ENCODE measurements at regions not wholly inside any gene's neighbourhood (a gene's known extent, or its start where the extent isn't known, plus 50 kb on each side); places are given as distances from the start of the nearest gene placed in this dataset.
"Not testable (repeated sequence)": the region's sequence is repeated elsewhere in the genome, so short reads cannot be mapped to it uniquely, and the experiment has no call there.

DNA sequence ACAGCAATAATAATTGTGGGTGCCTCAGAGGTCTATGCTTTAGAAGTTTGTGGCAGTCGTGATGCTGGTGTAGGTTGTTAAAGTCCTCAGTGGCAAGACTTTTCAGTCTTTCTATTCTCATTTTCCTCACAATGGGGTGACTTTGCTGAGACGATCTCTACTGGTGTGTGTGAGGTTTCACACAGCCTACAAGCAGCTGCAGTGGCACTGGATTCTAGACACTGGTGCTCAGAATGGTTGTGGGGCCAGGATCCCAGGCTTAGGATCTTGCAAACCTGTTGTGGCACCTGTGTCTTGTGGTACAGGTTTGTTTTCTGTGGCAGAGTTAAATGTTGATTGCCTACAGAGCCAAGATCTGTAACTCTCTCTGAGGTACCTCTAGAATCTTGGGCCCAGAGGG lies 581.2 kb downstream of the PTPRC start:
- no peak for DNase-seq (ENCODE audit: low spot score)

DNA sequence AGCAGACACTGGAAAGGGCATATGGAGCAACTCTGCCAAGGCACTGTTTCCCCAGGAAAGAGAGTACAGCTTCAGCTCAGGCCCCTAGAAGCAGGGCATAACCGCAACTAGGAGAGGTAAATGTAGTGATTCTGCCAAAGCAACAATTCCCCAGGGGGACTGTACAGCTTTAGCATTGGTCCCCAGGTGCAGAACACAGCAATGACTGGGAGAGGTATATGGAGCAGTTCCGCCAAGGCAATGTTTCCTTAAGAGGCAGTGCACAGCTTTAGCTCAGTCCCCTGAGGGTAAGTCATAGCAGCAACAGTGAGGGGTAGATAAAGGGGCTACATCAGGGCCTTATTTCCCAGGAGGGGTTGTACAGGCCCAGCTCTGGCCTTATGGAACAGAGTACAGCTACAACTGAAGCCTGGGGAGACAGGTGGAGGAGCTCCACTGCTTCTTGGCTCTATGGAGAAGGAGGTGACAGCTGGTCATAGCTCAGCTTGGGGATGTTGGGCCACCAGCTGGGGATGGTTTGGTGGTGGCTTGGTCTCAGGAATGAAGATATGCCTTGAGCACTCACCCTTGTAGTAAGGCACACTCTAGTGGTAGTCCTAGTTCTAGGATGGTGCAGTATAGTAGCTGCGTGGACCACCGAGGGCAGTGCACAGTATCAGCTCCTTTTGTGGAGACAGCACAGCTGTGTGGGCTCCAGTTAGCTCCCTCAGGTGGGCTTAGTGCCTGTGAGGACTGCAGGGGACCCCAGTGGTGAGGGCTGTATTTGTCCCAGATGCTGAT lies 582.7 kb downstream of the PTPRC start:
- DNase-seq (ENCODE audit: low spot score): no peak

DNA sequence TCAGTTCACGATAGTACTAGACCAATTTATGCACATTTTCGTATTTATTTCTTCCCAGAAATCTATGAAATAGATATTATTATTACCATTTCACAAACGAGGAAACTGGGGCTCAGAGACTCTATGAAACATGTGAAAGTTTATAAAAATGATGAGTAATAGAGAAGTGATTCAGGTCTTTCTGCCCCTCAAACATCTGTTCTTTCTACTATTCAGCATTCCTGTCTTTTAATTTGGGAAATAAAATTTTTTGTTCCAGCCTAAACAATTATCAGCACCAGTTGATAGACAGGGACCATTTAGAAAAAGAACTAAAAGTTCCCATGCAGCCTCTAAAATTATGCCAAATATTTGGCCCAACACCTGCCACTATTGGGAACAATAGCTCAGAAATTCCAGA lies 585.1 kb downstream of the PTPRC start:
- DNase-seq (ENCODE audit: low spot score): no peak

DNA sequence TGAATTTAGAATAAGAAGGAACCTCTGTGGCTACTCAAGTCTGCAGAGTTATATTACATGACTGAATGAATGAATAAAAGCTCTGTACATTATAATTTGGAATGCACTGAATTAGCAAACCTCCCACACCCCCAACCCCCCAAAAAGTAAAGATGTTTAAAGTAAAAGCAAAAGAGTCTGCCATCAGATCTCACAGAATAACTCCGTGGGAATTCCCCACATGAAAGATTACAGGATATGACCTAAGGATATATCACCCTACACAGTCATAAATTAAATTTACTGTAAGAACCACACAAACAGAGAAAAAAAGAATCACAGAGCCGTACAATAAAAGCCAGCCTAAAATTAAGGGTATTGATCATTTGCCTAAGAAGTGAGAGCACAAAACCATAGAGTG lies 587.3 kb downstream of the PTPRC start:
- no peak for DNase-seq (ENCODE audit: low spot score)

DNA sequence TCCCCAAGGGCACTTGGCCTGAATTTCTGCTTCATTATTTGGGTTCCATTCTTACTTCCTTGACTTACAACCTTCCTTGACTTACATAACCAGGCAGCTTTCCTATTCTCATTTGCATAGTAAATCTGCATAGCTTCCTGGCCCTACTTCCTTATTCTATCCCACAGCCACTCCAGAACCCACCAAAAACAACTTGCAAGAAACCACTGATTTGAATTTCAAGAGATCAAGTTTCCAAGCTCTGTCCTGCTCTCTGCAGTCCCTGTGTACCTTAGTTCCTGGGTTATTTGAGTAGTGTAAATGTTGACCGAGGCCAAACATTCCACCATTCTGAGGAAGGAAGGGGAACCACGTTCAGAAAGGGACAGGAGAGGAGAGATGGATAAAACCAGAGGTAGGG lies 603.3 kb downstream of the PTPRC start:
- DNase-seq (ENCODE audit: low spot score): peak; percentile 12

DNA sequence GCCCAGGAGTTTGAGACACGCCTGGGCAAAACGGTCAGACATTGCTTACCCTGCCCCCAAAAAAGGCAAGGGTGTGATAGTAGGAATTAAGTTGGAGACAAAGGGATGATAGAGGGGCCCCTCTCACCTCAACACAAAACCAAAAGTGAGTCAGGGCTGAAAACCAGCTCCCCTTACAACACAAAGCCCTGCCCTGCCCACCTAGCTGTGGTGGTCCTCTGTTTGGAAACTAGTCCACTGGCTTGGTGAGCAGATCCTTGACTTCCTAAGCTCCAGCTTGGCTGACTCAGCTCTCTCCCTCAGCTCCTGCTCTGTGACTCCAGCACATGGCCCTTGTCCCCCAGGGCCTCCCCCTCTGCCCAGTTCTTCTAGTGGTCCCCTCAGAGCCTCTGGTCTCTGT lies 603.8 kb downstream of the PTPRC start:
- no peak for DNase-seq (ENCODE audit: low spot score)

DNA sequence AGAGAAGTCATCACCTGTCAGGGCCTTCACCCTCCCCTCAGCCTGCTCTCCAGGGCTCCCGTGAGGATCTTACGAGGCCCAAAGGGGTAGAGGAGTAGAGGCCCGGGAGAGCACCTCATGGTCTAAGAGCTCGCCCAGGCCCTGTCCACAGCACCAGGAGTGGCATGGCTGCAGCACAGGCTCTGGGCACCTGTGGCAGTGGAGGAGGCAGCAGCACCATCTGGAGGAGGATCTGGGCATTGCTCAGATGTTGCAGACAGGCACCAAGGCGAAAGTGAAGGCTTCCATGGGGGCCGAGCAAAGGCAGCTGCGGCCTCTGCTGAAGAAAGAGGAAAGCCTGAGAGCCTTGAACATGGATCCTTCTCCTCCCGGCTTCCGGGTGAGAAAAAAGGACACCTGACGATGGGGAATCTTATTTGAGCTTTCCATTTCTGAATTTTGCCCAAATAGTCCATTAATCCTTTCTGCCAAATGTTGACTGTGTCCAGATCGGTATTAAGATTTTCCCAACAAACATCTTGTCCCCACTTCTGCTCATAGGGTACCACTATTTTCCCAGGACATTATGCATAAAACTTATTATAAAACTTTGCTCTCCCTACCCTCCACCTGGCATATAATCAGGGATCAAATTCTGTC lies 604.7 kb downstream of the PTPRC start:
- peak; percentile 54 for DNase-seq (ENCODE audit: low spot score)

DNA sequence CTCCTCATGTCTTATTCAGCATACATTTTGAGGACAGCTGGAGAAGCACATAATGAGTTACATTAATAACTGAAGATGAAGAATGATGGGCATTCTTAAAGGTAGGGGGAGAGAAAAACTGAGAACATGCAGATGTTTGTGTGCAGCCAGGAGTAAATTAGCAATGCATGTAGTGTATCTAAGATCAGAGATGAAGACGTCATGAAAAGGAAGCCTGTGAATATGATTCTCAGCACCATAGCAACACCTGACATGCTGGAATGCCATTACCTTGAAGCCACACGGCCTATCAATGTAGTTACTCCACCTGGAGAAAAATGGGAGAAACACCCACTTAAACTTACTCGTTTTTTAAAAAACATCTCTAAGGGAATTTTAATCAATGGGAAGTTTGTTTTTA lies 607.1 kb downstream of the PTPRC start:
- no peak for DNase-seq (ENCODE audit: low spot score)

DNA sequence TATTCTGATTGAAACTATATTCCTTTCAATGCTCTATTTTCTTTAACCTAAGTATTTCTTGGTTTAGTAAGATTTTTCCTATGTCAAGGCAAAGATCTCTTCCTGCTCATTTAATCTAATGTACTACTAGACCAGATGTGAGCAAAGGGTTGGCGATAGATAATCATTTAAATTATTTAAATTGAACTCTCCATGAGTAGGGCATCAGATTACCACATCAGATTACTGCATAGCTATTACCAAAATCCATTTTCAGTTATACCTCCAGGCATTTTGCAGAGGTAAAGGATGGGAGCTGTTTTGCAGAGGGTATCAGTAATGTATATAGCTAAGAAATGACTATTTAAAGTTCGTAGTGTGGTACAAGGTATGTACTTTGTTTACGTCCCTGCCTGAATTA lies 607.9 kb downstream of the PTPRC start:
- no peak for DNase-seq (ENCODE audit: low spot score)

DNA sequence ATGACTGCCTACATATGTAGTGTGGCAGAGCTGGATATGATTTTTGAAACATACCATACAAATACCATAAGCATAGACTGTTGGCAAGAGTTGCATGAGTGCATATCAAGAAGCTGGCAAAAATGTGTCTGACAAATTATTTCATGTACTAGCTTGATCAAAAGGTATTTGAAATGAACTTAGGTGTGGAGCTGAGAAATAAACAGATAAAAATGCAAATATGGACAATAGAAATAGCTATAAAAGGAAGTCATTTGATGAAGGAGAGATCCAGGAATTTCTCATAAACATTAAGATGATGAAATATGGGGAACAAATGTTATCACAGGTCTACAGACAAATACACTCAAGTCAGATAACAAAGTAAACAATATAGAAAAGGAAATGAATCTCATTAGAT lies 609.1 kb downstream of the PTPRC start:
- DNase-seq (ENCODE audit: low spot score): no peak

DNA sequence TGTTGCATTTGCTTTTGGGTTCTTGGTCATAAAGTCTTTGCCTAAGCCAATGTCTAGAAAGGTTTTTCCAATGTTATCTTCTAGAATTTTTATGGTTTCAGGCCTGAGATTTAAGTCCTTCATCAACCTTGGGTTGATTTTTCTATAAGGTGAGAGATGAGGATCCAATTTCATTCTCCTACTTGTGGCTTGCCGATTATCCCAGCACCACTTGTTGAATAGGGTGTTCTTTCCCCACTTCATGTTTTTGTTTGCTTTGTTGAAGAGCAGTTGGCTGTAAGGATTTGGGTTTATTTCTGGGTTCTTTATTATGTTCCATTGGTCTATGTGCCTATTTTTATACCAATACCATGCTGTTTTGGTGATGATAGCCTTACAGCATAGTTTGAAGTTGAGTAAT lies 615.2 kb downstream of the PTPRC start:
- DNase-seq (ENCODE audit: low spot score): not testable (repeated sequence)

DNA sequence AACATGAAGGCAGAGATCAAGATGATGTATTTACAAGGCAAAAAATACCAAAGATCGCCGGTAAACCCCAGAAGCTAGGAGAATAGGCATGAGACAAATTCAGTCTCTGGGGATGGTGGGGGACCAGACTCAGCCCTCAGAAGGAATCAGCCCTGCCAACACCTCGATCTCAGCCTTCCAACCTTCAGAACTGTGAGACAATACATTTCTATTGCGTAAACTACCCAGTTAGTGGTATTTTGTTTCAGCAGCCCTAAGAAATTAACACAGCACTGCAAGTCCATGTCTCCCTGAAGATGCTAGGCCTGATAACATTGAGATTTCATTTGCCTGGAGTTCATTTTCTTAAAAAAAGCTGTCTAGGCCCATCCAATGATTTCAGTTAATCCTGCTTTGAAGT lies 622.5 kb downstream of the PTPRC start:
- DNase-seq (ENCODE audit: low spot score): no peak

DNA sequence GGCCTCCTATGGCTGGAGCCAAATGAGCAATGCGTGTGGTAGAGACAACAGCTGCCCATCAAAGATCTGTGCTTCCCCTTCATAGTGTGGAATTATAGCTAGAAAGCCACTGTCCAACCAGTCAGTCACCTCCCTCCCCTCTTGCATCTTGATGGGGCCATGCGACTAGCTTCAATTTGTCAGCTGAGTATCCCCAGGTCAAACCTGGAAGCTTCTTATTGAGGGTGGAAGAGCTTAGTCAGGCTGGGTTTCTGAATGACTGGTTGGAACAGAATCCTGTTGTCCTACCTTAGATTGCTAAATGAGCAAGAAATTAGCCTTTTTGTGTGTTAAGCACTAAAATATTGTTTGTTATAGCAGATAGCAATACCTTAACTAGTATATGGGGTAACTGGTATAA lies 625.4 kb downstream of the PTPRC start:
- DNase-seq (ENCODE audit: low spot score): no peak

DNA sequence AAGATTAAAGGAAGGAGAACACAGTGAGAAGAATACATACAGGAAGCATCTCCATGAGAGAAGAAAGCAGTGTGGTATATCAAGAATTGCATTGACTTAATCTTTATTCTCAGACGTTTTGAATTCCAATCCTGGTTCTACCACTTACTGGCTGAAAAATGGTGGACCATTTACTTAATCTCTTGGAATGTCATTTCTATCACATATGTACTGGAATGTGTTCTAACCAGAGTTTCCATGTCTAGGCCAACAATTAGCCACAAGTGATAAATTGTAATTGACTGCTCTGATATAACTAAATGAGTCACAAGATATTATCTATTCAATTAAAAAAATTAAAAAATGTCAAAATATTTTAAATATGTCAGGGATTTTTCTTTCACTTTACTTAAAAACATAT lies 626.1 kb downstream of the PTPRC start:
- no peak for DNase-seq (ENCODE audit: low spot score)

DNA sequence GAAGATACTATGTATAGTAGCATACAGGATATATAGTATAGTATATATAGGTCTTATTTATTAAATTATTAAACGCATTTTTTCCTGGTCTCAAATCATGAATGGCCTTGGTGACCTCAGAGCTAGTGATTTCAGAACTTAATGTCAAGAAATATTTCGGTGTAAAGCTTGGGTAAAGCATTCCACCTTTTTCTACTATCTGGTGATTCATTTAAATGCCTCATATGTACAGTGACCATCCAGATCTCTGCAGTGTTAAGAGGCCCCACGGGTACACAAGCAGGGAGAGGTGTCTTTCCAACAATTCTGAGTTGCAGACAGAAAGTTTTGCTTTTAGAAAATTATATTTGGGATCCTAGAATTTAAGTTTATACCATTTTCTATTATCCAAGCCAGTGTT lies 626.5 kb downstream of the PTPRC start:
- DNase-seq (ENCODE audit: low spot score): no peak

DNA sequence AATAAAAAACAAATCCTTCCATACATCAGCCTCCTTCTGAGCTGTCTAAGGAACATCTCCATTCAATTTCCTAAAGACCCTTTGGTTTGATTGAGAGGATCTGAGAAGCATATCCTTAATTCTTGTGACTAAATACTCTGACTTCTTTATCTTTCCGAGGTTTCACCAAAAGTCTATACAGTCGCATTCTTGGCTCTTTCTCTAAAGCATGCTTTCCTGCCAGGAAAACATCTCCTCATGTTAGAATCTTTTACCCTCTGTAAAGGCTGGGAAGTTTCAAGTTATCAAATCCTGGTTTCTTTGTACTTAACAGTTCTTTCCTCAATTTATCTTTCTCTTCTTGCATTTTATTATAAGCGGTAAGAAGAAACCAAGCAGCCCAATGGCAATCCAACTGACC lies 630.4 kb downstream of the PTPRC start:
- no peak for DNase-seq (ENCODE audit: low spot score)

DNA sequence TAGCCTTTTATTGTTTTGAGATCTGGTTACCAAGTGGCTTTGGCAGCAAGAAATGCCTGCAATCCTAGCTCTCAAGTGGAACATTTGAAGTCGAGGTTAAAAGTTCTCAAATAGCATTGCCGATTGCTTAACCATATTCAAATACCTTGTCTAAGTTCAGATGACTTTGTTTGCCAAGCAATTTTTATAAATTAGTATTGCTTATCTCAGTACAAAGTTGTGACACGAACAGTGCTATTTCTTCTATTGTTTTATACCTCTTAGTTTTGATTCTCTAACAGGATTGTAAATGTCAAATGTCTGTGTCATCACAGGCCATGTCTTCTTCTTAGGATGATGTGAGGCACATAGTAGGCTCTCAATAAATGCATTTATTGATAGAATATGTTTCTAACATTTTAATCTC lies 633.3 kb downstream of the PTPRC start:
- no peak for DNase-seq (ENCODE audit: low spot score)

DNA sequence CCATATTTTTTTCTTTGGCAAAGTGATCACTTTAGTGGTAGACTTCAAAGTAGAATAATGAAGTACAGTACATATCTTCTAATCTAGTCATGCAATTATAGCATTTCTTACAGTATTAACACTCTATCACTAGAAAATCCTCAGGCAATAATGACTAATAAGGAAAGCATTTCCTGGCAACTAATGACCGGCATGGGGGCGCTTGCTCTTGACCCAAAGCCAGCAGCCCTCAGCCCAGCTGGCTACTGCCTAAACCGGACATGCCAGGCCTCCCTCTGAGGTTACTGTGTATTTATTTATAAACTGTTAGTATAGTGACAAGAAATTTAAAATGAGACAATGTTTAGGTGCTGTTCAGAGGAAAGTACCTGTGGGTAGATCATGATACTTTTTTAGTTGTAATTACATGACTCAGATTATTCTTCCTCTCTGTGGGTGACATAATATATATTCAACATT lies 633.8 kb downstream of the PTPRC start:
- no peak for DNase-seq (ENCODE audit: low spot score)

DNA sequence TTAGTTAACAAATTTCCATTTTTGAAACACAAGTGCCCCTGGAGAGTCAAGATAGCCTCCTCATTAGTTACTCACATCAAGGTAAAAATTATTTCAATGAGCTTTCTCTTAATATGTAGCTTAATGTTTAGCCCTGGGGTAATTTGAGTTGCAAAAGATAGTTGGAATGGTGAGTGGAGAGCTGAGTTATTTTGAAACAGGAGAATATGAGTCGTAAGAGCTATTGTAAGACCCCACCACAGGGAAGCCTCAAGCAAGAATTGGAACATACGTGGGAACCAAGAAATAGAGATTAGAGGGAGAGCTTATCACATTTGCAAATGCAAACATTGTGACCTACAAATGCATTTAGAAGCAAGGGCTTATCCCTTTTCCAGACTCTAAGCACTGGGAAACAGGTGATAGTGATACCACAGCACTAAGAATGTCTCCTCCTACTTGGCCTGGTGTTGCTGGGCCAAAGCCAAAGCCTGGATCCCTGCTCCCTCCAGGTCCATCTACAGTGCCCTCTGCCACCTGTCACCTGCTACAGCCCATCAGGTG lies 635.1 kb downstream of the PTPRC start:
- DNase-seq (ENCODE audit: low spot score): no peak

DNA sequence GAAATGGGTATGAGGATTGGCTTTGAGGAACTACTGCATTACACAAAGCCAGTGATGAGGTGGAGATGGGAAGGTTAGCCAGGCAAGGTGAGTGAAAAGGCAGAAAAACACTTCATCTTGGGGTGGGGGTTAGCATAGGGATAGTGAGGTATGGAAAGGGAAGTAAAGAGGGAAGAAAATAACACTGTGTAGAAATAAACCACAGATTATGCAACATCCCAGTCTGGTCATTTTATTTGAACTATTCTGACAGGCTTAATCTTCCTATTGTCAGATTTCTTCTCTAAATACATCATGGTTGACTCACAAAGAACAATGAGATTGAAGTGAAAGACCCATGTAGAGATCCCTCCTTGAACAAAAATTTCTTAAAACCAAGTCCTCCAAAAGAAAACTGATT lies 640.2 kb downstream of the PTPRC start:
- DNase-seq (ENCODE audit: low spot score): no peak

DNA sequence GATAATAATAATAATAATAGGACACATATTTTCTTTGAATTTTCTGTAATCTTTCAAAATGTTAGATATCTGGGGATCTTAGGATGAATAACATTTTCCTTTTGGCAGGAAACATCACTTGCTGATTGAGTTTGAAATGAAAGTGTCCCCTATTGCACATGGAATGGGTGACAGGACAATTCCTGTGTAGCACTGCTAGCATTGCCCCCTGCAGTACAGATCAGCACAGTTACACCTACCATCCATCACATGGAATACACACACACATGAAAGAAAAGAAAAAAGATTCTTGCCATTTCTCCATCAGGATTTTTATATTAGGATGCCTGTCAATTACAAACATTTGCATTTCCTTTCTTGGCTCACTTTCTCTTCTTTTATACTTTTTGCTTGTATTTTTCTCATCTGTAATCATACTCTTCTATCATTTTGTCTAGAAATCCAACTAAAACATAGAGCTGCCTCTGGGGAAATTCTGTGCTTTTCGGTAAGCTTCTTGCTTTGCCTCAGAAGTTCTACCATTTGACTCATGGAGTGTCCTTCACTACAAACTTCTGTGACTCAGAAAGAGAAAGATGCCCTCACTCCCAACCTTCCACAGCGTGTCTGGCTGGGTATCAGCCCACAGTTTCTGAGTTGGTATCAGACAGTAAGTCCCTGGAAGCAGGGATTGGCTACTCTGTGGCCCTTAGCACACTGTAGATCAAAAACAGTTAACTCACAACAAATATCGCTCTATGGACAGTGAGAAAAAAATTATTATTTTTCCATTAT lies 641.2 kb downstream of the PTPRC start:
- no peak for DNase-seq (ENCODE audit: low spot score)

DNA sequence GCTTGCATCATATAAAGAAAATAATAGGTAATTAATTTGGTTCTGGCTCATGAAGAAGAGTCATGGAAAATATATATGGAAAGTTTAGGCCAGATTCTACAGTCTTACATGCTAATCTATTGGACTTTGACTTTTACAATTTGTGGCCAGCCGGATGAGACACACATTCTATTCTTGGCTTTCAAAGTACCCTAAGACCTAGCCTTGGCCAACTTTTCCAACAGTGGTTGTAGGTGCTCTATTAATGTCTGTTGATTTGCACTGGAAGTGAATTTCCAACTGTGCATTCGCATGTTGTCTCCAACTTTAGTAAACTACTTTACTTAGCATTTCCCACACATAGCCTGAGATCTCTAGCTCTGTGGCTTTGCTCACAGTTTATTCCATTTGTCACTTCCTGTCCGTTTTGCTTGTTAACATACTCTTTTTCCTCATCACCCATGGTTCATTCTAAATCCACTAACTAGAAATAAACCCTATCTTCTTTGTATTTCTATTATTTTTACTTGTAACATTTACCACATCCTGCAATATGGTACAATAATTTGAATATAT lies 644.0 kb downstream of the PTPRC start:
- no peak for DNase-seq (ENCODE audit: low spot score)

DNA sequence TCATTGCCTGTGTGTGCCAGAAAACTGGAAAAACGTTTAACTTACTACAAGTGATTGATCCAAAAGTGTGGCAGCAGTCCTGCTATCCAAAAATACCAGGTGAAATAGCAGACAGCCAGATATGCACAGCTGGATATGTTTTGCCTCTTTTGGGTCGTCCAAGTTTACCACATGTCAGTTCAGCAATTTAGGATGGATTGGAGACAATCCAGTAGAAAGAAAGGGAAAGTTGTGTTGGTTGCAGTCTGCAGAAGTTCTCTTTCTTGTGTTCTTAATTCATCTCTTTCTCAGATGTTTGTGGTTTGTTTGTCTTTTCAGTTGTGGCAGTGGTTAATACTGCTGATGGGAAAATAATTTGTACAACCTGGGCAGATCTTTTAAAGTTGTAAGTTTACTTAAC lies 645.0 kb downstream of the PTPRC start:
- DNase-seq (ENCODE audit: low spot score): no peak

Data from HuH-7 (cell line).